ENCODE measurements at regions not wholly inside any gene's neighbourhood (a gene's known extent, or its start where the extent isn't known, plus 50 kb on each side); places are given as distances from the start of the nearest gene placed in this dataset.

DNA sequence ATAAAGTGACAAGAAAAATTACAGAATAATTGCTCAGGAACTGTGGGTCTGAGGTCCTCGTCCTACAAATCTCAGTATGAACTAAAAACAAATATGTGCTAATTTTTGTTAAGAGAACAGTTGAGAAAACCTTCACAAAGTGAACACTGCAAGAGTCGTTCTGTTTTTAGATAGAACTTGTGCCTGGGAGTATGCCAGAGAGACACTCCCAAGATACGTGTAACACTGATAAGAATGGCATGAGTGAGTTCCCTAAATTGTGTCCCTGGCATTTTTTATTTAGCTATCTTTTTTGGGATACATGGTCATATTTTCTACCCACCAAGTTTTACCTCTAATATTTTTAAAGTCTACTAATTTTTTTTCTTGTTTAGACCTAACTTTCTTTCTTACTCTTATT is 860.0 kb upstream of the NR2F2 start:
- no peak for DNase-seq

DNA sequence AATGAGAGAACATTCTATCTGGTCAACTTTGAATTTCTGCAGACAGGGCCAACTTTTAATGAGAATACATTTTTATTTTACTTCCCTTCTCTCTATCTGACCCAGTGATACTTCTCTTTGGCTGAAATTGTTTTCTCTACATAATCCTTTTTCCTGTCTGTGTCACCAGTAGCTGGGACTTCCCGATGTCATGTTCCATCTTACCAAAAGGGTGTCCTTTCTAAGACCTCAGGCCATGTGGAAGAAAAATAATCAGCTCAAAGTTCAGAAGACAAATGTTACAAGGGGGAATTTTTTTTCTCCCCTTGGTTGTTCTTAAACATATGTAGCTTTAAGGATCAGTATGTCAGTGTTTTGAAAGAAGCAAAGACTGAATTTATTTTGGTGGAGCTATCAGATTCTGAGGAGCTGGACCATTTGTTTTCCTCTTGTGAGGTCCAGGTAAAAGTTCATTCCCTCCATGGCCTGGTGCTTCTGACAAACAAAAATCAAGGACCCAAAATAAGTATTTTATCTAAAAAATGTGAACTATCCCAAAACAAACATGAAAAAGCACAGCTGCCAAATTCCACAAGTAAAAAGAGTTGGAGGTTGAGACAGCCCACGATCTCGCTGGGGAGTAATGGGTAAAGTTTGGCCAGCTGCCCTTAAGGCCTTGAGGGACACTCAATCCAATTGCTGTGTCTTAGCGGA is 859.4 kb upstream of the NR2F2 start:
- no peak for DNase-seq

DNA sequence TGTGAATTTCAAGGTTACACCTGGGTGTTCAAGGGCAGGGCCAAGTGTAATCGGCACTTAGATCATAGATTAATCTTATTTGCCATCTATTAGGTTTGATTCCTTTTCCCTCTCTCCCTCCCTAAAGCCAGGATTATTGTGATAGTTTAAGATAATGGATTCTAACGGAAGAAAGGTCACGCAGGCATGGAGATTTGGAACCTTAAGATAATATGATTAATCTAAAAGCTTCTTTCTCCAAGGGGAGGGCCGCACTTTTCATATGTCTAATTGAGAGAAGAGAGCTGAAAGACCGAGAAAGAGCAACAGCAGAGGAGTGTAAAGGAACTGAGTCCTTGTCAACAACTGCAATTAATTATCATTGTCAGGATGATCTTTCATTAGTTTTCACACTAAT is 858.8 kb upstream of the NR2F2 start:
- no peak for DNase-seq

DNA sequence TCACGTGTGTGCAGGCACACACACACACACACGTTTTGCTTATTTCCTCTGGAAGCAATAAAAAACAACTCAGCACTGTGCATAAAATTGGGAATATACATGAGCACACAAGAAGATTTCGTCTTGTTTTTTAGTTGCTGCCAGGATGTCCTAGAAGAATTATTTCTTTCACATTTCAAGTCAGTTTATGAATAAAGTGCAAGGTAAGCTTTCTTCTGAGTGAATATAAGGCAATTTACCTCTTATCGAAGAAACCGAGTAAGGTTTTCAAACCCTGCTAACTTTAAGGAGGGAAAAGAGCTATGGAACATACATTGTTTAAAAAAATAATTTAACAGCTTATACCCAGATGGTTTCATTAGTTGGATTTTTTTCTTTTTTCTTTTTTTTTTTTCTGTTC is 855.4 kb upstream of the NR2F2 start:
- DNase-seq, result no peak

DNA sequence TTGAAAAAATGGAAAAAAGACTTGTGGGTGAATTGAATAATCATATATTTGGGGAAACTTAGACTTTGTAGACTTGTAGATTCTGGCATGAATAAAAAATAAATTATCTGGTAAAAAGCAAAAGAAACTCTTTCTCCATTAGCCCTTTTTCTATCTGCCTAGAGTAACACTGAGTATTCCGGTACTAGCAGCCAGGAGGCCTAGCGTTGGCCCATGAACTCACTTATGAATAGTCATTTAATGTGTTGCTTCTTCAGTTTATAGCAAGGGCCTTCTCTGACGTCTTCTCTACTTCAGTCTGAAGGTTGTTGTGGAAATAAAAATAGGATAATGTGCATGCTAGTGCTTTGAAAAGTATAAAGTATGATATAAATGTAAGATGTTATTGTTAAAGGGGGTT is 851.2 kb upstream of the NR2F2 start:
- DNase-seq, result no peak

DNA sequence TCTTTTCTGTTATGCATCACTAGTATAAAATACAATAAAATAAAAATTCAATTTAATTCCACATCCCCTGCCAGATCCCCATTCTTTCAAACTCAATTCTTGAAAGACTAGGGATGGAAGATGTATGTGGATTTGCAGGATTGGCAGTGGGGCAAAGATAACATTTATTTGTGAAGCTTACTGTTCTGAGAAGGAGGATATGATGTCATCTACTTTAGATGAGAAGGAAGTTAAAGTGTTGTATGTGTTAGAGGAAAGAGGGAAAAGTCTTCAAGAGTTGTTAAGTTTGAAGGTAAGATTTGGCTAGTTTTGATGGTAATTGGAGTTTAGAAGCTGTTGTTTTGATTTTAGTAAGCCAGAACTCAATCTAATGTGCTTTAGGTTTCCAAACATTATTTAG is 845.1 kb upstream of the NR2F2 start:
- no peak for DNase-seq

DNA sequence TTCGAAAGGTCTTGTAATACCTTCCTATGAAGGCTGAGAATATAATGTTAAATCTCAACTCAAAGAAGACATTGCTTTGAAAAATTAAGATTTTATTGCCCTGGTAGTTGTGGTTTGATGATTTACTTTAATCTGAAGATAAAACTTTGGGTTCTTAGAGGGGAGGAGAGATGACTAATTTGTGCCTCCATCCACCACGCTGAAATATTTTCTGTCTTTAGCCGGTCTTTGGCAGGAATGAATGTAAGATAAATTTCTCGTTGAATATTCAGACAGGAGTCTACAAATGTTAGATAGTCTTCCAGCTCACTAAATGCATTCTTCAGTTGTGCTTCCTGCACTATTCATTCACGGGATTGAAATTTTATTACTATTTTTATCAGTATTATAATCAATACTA is 844.3 kb upstream of the NR2F2 start:
- no peak for DNase-seq

DNA sequence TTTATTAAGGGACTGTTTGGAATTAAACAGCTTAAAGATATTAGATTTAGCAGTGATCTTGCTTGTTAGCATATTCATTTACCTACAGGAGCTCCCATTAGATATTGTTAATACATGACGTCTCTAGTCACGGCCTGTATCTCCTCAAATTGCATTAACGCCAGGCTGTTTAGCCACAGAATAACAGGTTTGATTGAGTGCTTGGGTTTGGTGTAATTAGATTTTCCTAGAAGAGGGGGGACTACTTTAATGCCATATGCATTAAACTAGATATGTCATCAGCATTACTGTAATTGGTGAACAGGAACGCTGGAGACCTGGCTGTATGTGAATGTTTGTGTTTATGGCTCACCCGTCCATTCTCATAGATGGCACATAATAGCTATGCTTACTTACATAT is 841.4 kb upstream of the NR2F2 start:
- DNase-seq, result no peak

DNA sequence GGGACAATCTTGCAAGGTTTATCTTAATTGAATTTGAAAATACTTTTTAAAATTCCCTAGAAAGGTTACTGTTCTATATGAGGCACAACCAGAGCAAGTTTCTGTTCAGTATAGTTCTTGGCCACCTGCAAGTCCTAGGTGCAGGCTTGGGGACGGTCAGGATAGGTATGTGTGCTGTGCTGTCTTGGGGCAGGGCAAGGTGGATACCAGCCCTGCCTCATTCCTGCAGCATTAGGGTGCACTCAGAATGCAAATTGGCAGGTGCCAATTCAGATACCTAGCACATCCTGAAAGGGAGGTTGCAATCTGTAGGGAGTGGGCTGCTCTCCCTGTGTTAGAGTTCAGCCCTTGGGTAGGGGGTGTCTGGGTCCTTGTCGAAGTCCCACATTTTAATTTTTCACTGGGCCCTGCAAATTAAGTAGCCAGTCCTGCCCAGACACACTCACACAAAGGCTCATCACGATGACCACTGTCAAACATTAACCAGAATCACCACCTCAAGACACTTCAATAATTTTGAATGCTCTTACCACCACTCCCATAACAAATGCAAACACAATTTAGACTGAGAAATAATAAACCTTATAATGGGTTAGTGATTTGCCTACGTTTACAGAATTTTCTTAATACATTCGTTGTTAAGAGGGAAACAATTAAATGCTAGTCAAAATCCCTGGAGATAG is 838.0 kb upstream of the NR2F2 start:
- no peak for DNase-seq

DNA sequence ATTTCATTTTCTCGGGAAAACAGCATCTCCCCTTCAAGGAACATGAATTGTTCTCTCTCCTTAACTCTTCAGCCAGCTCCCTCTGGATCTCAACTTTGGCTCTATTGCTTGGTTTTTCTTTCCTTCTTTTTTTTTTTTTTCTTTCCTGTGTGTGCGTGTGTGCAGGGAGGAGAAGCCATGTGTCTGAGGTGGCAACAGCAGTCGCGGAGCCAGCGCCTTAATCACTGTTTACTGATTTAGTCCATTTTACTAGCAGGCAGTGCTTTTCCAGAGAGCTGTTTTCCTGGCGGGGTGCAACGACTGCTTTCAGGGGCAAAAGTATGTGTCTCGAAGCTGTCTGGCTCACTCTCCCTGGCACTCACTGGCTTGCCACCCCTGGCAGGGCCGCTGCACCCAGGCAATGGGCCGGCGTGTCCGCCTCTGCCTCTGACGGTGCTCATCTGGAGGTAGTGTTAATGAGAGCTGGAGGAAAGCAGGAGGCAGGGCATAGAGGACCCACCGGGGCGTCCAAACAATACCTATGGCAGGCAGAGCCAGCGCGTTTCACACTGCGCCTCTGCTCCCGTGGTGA is 835.4 kb upstream of the NR2F2 start:
- no peak for DNase-seq

DNA sequence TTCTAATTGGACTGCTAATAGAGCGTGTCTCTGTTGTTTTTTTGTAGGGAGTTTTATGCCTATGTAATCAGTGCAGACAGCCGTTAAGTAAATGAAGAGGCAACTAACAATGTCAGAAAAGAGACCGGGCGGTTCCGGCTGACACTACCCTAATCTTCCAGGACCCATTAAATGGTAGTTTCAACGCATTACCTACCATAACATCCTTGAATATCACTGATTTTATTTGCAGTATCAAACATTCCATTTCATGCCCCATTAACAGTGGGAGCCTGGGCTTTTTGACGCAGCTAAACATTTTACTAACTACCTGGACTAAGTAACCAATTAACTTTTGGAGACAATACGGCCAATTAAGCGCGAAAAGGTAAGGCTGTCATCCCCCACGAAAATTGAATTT is 832.9 kb upstream of the NR2F2 start:
- DNase-seq, result no peak

DNA sequence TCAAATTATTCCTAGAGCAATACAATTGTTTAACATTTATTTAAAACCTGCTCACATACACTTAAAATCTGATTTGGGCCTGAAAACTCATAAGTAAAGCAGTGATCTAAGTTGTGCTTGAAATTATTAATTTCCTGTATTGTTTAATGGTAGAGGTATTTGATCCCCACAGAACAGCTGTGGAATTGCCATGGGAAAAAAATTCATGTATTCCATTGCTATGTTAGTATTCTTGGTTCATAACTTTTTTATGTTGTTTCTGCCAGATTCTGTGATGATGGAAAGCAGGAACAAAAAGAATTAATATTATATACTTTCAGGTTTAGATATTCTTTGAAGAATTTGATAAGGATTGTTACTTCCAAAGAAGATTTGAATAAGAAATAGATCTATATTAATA is 831.5 kb upstream of the NR2F2 start:
- no peak for DNase-seq

DNA sequence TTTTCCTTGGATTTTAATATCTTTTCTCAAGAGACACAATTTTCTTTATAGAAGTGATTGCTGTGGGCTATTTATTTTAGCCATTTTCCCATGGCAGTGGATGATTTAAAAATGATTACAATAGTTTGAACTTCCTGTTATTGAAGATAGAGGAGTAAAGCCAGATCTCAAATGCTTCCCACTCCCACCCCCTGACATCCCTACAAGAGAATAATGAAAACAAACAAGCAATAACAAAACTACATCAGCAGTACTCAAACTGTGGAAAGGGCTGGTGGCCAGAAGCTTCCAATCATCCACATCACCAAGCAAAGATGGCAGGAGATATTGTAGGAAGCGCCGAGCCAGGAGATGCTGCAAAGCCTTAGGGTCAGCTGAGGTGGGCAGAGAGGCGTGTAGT is 831.1 kb upstream of the NR2F2 start:
- no peak for DNase-seq

DNA sequence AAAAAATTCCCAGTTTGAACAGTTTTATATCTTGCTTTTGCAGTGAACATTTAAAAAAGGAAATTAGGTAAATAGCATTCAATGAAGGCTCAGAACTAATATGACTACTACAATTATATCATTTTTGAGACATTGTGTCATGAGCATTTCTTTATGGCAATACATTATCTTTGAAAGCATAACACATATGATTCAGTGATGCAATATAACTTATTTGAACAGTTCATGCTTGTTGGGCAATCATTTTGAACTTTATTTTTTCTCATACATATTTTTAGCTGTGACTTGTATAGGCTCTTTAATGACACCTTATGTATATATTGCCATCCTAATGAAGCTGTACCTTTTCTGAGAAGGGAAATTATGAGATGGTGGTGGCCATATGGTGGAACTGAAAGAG is 828.6 kb upstream of the NR2F2 start:
- no peak for DNase-seq

DNA sequence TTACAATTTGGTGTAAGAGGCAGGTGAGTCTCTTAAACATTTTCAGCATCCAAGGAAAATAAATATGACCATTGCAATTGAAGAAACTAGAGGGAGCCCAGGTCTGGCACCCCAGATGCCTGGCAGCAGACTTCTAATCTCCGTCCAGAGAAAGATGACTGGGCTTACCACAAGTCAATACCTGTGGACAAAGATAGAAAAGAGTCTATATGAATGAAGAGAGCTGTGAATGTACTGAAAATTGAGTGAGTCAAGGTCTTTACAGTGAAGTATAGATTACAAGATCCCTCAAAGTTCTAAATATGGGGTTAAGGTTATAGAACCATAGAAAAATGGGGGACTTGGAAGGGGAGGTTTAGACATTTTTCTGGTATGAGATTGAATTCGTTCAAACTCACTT is 827.4 kb upstream of the NR2F2 start:
- no peak for DNase-seq

DNA sequence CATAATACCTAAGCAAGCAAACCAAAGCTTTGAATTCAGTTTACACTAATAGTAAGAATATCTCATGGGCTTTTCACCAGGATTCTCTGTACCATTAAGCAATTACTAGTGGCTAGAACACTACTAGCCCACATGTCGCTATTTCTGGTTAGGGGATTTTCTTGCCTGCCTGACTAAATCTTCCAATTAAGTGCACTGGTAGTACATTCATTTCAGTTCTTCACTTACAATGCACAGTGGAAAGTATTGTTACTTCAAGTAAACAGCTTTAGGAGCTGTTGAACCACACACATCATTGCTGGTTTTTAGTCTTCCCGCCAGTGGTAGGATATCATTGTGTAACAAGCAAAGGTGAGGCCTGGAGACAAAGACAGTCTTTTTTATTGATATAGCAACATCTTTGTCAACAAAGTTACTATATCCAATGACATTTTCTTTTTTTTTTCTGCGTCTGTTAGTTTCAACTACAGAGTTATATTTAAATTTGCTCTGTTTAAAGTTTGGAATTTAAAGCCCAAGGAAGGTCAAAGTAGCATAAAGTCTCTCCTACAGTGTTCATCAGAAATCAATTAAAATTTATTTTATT is 826.8 kb upstream of the NR2F2 start:
- DNase-seq, result no peak

DNA sequence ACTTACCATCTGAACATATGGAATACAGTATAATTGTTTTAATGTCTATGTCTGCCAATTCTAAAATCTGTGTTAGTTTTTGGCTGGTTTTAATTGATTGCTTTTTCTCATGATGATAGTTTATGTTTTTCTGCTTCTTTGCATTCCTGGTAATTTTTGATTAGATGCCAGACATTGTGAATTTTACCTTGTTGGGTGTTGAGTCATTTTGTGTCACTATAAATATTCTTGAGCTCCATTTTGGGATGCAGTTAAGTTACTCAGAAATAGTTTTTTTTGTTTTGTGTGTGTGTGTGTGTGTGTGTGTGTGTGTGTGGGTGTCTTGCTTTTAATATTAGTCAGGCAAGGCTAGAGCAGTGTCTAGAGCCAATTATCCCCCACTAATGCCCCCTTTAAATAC is 818.8 kb upstream of the NR2F2 start:
- DNase-seq, result no peak

DNA sequence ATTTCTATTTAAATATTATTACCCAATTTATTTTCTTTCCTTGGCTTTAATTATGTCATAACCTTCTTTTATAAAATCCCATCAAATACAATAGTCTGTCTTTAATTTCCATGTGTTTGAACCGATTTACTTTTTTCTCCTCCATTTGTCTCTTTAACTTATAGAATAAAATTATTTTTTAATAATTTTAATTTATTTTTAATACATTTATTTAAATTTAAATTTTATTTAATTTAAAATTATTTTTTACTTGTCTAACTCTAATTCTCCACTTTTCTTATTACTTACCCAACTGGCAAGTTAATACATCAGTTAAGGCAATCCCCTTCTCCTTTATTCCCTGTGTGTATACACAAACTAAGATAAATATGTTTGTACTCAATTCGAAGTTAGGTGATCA is 817.6 kb upstream of the NR2F2 start:
- no peak for DNase-seq

DNA sequence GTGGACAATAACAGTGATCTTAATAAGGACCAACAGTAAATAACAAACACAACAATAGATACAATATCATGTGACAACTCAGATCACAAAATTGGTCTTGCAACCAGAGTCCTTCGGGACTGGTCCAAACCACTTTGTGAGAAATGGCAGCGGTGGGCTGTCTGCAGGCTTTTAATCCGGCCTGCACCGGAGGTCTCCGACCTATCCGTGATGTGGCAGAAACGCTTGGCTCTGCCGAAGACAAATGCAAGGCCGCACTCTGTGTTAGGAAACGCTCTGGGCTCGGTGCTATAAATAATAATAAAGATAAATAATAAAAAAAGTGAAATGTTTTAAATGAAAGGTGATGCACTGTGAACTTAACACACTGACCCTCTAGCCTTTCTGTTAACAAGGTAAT is 810.6 kb upstream of the NR2F2 start:
- DNase-seq, result no peak

DNA sequence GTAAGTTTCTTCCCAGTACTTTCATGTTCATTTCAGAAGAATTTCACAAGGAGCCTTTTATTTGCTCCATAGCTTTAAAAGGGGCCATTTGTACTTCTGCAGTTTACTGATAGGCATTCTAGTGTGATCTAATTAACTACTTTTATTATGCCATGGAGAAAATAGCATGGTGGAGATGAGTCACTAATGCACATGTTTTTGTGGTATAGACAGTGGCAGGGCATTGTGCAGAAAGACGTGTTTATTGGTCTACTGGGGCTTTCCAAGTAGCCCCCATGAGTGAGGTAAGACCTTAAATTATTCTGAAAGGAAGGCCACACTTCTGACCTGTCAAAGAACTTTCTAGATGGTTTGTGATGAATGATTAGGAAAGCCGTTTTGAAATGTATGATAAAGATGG is 810.0 kb upstream of the NR2F2 start:
- DNase-seq, result no peak

DNA sequence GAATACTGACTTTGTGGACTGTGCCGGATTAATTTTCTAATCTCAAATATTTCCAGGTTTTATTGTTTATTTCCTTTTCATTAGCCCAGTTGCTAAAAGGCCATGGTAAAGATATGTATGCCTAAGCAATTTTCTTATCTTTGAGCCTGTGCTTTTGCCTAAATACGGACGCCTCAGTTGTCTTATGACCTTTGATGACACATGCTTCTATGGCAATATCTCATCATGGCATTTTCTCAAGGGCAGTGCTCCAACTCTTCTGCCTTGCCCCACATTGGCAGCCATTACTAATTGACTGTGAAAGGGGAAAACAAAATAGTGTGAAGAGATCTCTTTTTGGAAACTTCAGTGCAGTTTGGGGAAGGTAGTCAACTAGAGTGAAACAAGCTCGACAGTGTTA is 809.6 kb upstream of the NR2F2 start:
- no peak for DNase-seq

DNA sequence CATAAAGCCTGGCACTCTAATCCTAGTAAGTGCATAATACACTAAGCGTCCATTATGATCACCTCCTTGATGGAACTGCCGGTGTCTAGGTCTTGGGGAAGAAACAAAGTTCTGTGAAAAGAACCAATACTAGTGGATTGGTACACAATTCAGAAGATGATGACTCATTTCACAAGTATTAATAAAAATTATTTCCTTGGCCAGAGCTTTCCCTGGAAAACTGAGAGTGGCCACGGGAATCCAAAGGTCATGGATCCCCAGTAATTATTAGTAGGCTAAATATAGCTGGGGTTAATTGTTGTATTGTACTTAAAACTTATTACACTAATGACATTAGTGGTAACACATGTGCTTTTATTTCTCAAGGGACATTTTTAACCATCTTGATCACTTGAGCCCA is 808.0 kb upstream of the NR2F2 start:
- no peak for DNase-seq

DNA sequence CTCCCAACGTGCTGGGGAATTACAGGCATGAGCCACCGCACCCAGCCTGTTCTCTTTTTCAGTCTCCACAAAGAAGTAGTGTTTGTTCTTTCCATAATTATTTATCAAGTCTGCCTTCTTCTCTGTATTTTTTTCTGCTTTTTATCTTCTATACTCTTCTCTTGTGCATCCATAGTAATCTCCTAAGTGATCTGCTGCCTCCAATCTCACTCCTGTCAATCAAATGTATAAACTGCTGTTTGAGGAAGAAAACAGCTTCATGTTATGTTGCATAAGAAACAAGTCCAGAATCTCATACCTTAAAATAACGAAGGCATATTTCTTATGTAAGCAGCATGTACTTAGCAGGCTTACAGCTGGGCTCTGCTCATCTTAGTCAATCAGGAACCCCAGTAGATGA is 801.6 kb upstream of the NR2F2 start:
- no peak for DNase-seq

DNA sequence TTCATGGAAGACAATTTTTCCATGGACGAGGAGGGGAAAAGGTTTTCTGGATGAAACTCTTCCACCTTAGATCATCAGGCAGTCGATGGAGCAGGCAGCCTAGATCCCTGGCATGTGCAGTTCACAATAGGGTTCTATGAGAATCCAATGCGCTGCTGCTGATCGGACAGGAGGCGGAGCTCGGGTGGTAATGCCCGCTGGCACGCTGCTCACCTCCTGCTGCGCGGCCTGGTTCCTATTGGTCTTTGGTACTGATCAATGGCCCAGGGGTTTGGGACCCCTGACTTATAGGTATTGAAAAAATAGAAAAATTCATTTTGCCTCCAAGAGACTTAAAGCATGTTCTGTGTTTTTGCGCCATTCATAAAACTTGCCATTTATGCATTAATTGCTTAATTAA is 793.9 kb upstream of the NR2F2 start:
- DNase-seq, result no peak

DNA sequence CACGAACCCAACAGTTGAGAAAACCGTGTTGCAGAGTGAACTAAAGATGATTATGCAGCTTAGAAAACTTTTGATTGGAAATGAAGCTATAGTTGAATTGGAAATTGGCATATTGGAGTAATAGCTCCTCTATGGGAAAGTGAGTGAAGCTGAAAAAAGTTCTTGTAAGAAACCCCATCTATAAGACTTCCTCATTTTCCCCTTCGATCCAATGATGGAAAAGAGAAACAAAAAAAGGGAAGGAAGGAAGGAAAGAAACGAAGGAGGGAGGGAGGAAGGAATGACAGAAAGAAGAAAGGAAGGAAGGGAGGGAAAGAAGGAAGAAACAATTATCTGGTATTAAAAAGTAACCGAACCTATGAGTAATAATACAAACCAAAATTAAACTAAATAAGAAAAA is 791.8 kb upstream of the NR2F2 start:
- no peak for DNase-seq
